Aorta (tissue), 5 donors: ENCODE measurements at regions not wholly inside any gene's neighbourhood (a gene's known extent, or its start where the extent isn't known, plus 50 kb on each side); places are given as distances from the start of the nearest gene placed in this dataset.

Experiments used
- ATAC-seq: fragments of 200-7000 bp; cut with Tn5 transposase; one replicate; pipeline ENCODE4 v1.9.1; 2022; ENCODE audit warnings: moderate library complexity; ENCODE audit not compliant: low FRiP score
- DNase-seq, 2 donors: peaks; one replicate each; pipeline ENCODE4 v3.0.0-alpha.2; 2020
- H3K27ac ChIP-seq, 2 donors: one replicate each; pipeline ENCODE4 v1.5.1; 2013; ENCODE audit warnings: low read length in 2 of 2, mild to moderate bottlenecking in 2 of 2, moderate library complexity in 2 of 2, control low read depth in 1 of 2, inconsistent platforms in 1 of 2, low read depth in 1 of 2
- H3K27me3 ChIP-seq, 2 donors: one replicate each; pipeline ENCODE4 v1.6.1; 2013; ENCODE audit warnings: control low read depth in 1 of 2, low read length in 1 of 2, mild to moderate bottlenecking in 1 of 2, moderate library complexity in 1 of 2; ENCODE audit not compliant: insufficient read depth in 2 of 2, control insufficient read depth in 1 of 2
- H3K36me3 ChIP-seq, 2 donors: one replicate each; pipeline ENCODE4 v1.6.1; 2013; ENCODE audit warnings: control low read depth in 1 of 2, low read length in 1 of 2, mild to moderate bottlenecking in 1 of 2; ENCODE audit not compliant: insufficient read depth in 2 of 2, control insufficient read depth in 1 of 2
- H3K4me1 ChIP-seq, 2 donors: one replicate each; pipeline ENCODE4 v1.6.1; 2013; ENCODE audit warnings: low read length in 2 of 2, control low read depth in 1 of 2, mild to moderate bottlenecking in 1 of 2, moderate library complexity in 1 of 2; ENCODE audit not compliant: insufficient read depth in 2 of 2, control insufficient read depth in 1 of 2
- H3K4me3 ChIP-seq, 2 donors: one replicate each; pipeline ENCODE4 v1.5.1; 2013; ENCODE audit warnings: low read length in 2 of 2, control low read depth in 1 of 2, mild to moderate bottlenecking in 1 of 2
- H3K9me3 ChIP-seq: one replicate; pipeline ENCODE4 v1.6.1; 2013; ENCODE audit warnings: mild to moderate bottlenecking, low read length; ENCODE audit not compliant: control insufficient read depth
- WGBS, 2 donors: extraction: QIAGEN DNeasy Blood & Tissue Kit; methylation state at CpG; one replicate each; pipeline ENCODE4 v1.1.7; 2013; 5-methylcytosine and 5-hydroxymethylcytosine counted together
- intact Hi-C, 2 donors: fragments of 100-400 bp; cut with DNase I; formaldehyde crosslinking; loops; one replicate each; pipeline versions ENCODE4 v1.14.2 to v1.15.0; 2022
- donor health status: healthy with polysubstance abuse.
- donor health status: Bipolar disorder and iron deficiency.
- donor health status: DM: no; HTN: no; CAD: no.
- donor health status: DM: no; HTN: no; CAD: no.
- donor health status: DM: yes; HTN: yes; CAD: no.

- no peak for ATAC-seq
- no peak overlapping the region for H3K4me3 ChIP-seq
- H3K4me1 ChIP-seq = peaks cover 0 to 4% of the 10 kb centered on the region in 2 donors
- DNase-seq = no peak
- H3K27ac ChIP-seq = no peak overlapping the region
- no peaks in the 10 kb centered on the region for H3K27me3 ChIP-seq
- H3K9me3 ChIP-seq = no peaks in the 10 kb centered on the region
- no peaks in the 10 kb centered on the region for H3K36me3 ChIP-seq
- intact Hi-C loops = no loop called here
- WGBS, 2 donors = 86 to 88% methylated on average over 2 of the region's 2 CpGs
These were observed 286.2 kb upstream of the STT3B start for GRCh38 chr3:31246293-31247062.

- H3K4me1 ChIP-seq = peaks cover 0 to 4% of the 10 kb centered on the region in 2 donors
- H3K27ac ChIP-seq = no peak overlapping the region
- no peaks in the 10 kb centered on the region for H3K9me3 ChIP-seq
- intact Hi-C loops = no loop called here
- WGBS, 2 donors = 95 to 100% methylated on average over 2 of the region's 2 CpGs
- DNase-seq = no peak
- H3K27me3 ChIP-seq = no peaks in the 10 kb centered on the region
- H3K36me3 ChIP-seq = no peaks in the 10 kb centered on the region
- ATAC-seq = no peak
- H3K4me3 ChIP-seq = no peak overlapping the region
These were observed 285.7 kb upstream of the STT3B start for GRCh38 chr3:31247063-31247447.

DNA sequence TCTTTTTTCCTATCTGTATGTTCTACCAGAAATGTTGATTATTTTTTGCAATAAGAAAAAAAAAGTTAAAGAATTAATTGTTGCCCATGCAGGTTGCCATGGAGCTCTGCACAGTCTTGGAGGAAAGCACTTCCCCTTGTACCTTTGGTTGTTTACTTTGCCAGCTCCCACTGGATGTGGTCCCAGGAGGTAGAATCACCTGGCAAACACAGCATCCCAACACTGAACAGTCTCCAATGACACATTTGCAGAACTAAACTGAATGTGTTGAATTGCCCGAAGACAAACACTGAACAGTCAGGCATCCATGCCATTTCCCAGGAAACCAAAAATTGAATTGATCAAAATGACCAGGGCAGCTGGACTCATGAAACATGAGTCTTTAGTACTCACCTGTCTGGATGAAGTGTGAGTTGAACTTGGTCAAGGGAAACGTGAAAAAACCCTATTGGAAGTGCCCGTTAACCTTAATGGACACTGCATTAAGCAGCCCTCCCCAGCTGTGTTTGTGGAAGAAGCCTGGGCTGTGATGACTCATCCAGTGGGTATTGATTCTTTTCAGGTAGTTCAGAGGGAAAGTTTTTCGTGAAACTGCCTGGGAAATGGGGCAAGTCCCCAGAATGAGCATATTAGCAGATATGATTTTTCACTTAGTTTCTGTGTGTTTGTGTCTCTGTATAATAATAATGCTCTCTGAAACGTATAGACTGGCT lies 284.7 kb upstream of the STT3B start:
- Histone ChIP-seq H3K27ac (no peak overlapping the region), H3K36me3 (no peaks in the 10 kb centered on the region), H3K4me3 (no peak overlapping the region), H3K9me3 (no peaks in the 10 kb centered on the region), H3K4me1 (no peaks in the 10 kb centered on the region), H3K27me3 (no peaks in the 10 kb centered on the region)
- intact Hi-C loops = no loop called here
- 90% methylated on average over 5 of the region's 5 CpGs for WGBS, 2 donors
- ATAC-seq (no peak), DNase-seq (no peak)

- ATAC-seq (no peak), DNase-seq (no peak)
- H3K27me3 ChIP-seq = no peaks in the 10 kb centered on the region
- H3K36me3 ChIP-seq = no peaks in the 10 kb centered on the region
- intact Hi-C loops = no loop called here
- H3K27ac ChIP-seq = no peak overlapping the region
- WGBS, 2 donors = 94 to 97% methylated on average over 6 of the region's 6 CpGs
- H3K4me1 ChIP-seq = no peaks in the 10 kb centered on the region
- H3K4me3 ChIP-seq = no peak overlapping the region
- H3K9me3 ChIP-seq = no peaks in the 10 kb centered on the region
These were observed 284.1 kb upstream of the STT3B start for GRCh38 chr3:31248563-31248992.

DNA sequence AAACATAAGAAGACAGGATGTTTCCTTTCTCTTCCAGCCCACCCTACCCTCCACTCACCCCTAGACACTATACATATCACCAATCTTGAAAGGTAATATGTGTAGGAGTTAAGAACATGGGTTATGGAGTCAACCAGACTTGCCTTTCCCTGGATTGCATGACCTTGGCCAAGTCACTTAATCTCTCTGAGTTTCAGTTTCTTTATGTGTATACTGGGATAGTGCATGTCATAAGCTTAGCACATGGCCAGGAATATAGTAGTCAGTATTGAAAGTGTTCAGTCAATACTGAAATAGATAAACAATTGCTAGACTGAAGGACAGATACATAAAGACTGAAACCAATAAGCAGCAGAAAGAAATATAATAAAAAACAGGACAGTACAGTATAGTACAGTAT lies 283.2 kb upstream of the STT3B start:
- DNase-seq (no peak), ATAC-seq (no peak)
- Histone ChIP-seq H3K4me1 (no peaks in the 10 kb centered on the region), H3K4me3 (no peak overlapping the region), H3K27me3 (no peaks in the 10 kb centered on the region), H3K36me3 (no peaks in the 10 kb centered on the region), H3K27ac (no peak overlapping the region), H3K9me3 (no peaks in the 10 kb centered on the region)
- intact Hi-C loops = no loop called here

DNA sequence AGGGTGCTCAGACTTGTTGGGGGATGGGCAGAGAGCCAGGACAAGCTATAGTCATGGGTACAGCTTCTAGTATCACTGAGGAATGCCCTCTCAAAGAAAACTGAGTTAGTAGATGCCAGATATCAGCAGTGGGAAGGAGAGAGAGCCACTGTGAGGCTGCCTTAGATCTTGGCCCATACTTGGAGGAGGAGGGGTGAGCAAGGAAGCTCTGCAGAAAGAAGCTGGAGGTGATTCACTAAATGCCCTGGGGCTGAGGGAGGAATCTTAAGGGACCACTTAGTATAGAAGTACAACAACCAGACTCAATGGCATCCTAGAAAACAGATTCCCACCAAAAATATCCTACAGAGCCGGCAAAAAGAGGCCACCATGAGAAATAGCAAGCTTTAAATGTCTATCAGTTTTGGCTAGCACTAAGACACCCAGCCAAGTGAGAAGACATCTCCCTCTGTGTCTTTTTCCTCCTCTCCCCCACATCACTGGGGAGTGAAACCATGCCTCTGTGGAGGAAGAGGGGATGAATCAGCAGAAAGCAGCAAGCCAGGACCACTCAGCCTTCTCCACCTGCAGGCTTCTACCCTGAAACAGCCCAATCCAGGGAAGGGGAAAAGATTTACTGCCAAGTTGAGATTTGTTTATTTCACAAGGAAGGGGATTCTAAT lies 282.5 kb upstream of the STT3B start:
- Histone ChIP-seq H3K4me1 (no peaks in the 10 kb centered on the region), H3K27ac (no peak overlapping the region), H3K4me3 (no peak overlapping the region), H3K36me3 (no peaks in the 10 kb centered on the region), H3K9me3 (no peaks in the 10 kb centered on the region), H3K27me3 (no peaks in the 10 kb centered on the region)
- intact Hi-C loops = no loop called here
- no peak for DNase-seq
- WGBS, 2 donors = 88 to 94% methylated on average over 1 of the region's 1 CpG
- ATAC-seq = no peak

DNA sequence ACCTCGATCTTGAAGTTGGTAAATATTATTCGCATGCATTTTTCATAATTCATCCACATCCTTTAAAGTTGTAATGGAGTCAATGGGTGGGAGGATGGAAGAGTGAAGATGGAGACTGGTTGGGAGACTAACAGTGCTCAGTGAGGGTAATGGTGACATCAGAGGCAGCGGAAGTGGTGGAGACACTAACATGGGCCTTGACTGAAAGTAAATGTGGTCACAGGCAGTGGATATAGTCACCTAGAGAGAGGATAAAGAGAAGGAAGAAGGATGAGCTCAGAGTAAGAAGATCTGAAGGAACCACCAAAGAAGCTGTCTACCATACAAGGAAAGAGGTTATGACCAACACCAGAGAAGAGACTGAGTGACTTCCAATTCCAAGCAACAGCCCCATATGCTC lies 281.6 kb upstream of the STT3B start:
- no peaks in the 10 kb centered on the region for H3K27me3 ChIP-seq
- H3K36me3 ChIP-seq = no peaks in the 10 kb centered on the region
- 97% methylated on average over 3 of the region's 3 CpGs for WGBS, 2 donors
- intact Hi-C loops = no loop called here
- H3K4me3 ChIP-seq = no peak overlapping the region
- H3K9me3 ChIP-seq = no peaks in the 10 kb centered on the region
- DNase-seq (no peak), ATAC-seq (no peak)
- H3K27ac ChIP-seq = no peak overlapping the region
- no peaks in the 10 kb centered on the region for H3K4me1 ChIP-seq

- Histone ChIP-seq H3K36me3 (no peaks in the 10 kb centered on the region), H3K9me3 (no peaks in the 10 kb centered on the region), H3K4me3 (no peak overlapping the region), H3K27me3 (no peaks in the 10 kb centered on the region), H3K4me1 (no peaks in the 10 kb centered on the region), H3K27ac (no peak overlapping the region)
- 86 to 87% methylated on average over 6 of the region's 6 CpGs for WGBS, 2 donors
- intact Hi-C loops = no loop called here
- ATAC-seq = no peak
- no peak for DNase-seq
These were observed 280.2 kb upstream of the STT3B start for GRCh38 chr3:31252216-31253185.
